ENCODE measurements at regions not wholly inside any gene's neighbourhood (a gene's known extent, or its start where the extent isn't known, plus 50 kb on each side); places are given as distances from the start of the nearest gene placed in this dataset.
"Not testable (repeated sequence)": the region's sequence is repeated elsewhere in the genome, so short reads cannot be mapped to it uniquely, and the experiment has no call there.

DNA sequence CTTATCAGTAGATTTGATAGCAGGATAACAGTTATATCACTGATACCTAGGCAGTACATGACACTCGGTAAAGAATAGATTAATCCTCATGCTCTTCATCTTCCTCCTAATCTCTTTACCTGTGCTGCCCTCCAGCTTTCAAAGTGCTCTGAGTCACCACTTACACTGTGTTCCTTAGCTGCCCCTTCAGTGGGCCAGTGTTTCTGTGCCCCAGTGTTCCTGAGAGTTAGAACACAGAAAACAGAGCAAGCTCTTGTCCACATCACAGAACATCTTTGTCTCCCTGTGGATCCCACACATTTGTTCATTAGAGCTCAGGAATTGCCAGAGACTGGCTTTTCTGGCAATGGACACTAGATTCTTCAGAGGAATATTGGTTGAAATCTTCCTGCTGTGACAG, 51.1 kb upstream of the XKR3 start:
- TF ChIP-seq, protein P1, sequence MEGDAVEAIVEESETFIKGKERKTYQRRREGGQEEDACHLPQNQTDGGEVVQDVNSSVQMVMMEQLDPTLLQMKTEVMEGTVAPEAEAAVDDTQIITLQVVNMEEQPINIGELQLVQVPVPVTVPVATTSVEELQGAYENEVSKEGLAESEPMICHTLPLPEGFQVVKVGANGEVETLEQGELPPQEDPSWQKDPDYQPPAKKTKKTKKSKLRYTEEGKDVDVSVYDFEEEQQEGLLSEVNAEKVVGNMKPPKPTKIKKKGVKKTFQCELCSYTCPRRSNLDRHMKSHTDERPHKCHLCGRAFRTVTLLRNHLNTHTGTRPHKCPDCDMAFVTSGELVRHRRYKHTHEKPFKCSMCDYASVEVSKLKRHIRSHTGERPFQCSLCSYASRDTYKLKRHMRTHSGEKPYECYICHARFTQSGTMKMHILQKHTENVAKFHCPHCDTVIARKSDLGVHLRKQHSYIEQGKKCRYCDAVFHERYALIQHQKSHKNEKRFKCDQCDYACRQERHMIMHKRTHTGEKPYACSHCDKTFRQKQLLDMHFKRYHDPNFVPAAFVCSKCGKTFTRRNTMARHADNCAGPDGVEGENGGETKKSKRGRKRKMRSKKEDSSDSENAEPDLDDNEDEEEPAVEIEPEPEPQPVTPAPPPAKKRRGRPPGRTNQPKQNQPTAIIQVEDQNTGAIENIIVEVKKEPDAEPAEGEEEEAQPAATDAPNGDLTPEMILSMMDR (IDR thresholded peaks at IDR 0.05; ENCODE audit: low read depth, low read length) = not testable (repeated sequence)
- TF ChIP-seq POLR2A (IDR thresholded peaks at IDR 0.05; ENCODE audit: extremely low read depth, insufficient read length) = not testable (repeated sequence)
- TF ChIP-seq, protein P2, sequence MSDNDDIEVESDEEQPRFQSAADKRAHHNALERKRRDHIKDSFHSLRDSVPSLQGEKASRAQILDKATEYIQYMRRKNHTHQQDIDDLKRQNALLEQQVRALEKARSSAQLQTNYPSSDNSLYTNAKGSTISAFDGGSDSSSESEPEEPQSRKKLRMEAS (IDR thresholded peaks at IDR 0.05; ENCODE audit: low read depth, low read length) = not testable (repeated sequence)

Data from NB4 (cell line).